ENCODE measurements at regions not wholly inside any gene's neighbourhood (a gene's known extent, or its start where the extent isn't known, plus 50 kb on each side); places are given as distances from the start of the nearest gene placed in this dataset.

DNA sequence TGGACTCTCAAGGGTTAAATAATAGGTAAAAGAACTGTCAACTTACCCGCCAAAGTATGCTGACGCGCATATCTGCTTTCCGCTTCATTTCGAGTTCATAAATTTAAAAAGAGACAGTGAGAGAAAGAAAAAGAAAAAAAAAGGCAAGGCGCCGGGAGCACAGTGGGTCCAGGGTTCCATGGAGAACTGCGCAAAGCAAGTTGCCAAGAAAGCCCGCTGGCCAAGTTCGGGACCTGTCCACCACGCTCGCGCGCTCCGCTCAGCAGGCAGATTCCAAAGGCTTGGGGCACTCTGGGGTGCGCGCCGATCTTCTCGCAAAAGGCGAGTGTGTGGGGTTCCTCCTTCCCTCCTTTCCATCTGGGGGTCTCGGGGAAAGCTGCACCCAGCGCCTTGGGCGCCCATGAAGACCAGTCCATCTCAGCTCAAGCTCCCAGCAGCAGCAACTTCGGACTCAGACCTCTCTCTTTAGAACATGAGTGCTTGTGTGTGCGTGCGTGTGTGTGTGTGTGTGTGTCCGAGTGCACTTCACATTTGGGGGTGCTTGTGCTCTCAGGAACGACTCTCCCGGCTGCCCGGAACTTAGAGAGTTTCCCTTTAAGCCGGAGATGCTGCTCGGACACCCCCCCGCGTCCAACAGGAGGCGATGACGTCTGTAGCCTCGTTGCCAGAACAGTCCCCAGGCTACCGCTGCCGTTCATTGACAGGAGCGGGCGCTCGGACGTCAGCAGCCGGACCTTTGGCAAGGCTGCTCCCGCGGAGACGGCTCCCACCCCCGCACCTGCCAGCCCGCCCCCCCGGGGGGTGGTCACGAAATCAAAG is 180.0 kb downstream of the TBXT start (continued):
- TF ChIP-seq EGR2 (tag by site-specific recombination; IDR thresholded peaks at IDR 0.05; ENCODE audit: low read depth) (0 out of 2 replicates have a peak, but pooled peaks have one; percentile 20), ZNF138 (tag by site-specific recombination; IDR thresholded peaks at IDR 0.05; ENCODE audit: borderline replicate concordance) (no peak), ZNF175 (tag by site-specific recombination; IDR thresholded peaks at IDR 0.05) (no peak), GLI4 (tag by site-specific recombination; IDR thresholded peaks at IDR 0.05) (no peak), GLIS2 (tag by site-specific recombination; IDR thresholded peaks at IDR 0.05) (peak; percentile 90), ZNF558 (tag by site-specific recombination; IDR thresholded peaks at IDR 0.05) (peak; percentile 47; the same call in 1 of the 2 replicates), ZNF785 (tag by site-specific recombination; IDR thresholded peaks at IDR 0.05) (no peak), ZNF777 (tag by site-specific recombination; IDR thresholded peaks at IDR 0.05; ENCODE audit: borderline replicate concordance) (no peak), ZNF623 (tag by site-specific recombination; IDR thresholded peaks at IDR 0.05) (no peak), OSR2 (tag by site-specific recombination; IDR thresholded peaks at IDR 0.05) (peak; percentile 98), ZNF501 (tag by site-specific recombination; IDR thresholded peaks at IDR 0.05) (peak; percentile 21; the same call in 1 of the 2 replicates), ZNF529 (tag by site-specific recombination; IDR thresholded peaks at IDR 0.05; ENCODE audit: insufficient replicate concordance) (no peak), ZFHX2 (tag by site-specific recombination; conservative IDR thresholded peaks at IDR 0.05) (peak; percentile 37), ZNF341 (tag by site-specific recombination; IDR thresholded peaks at IDR 0.05; ENCODE audit: low read depth) (peak; percentile 82), ZNF664 (tag by site-specific recombination; IDR thresholded peaks at IDR 0.05) (0 out of 2 replicates have a peak, but pooled peaks have one; percentile 5), WT1 (tag by site-specific recombination; IDR thresholded peaks at IDR 0.05) (peak; percentile 89), GLIS1 (tag by site-specific recombination; IDR thresholded peaks at IDR 0.05) (peak; percentile 88), ZNF843 (tag by site-specific recombination; IDR thresholded peaks at IDR 0.05) (no peak), ZNF473 (tag by site-specific recombination; IDR thresholded peaks at IDR 0.05) (no peak), ZNF16 (tag by site-specific recombination; IDR thresholded peaks at IDR 0.05; ENCODE audit: low read depth) (no peak), SP7 (tag by site-specific recombination; IDR thresholded peaks at IDR 0.05) (no peak; the same call in 1 of the 2 replicates), ZNF426 (tag by site-specific recombination; IDR thresholded peaks at IDR 0.05) (no peak), ZNF23 (tag by site-specific recombination; IDR thresholded peaks at IDR 0.05; ENCODE audit: borderline replicate concordance) (no peak), BCL11B (tag by site-specific recombination; IDR thresholded peaks at IDR 0.05; ENCODE audit: low read depth) (no peak), ZNF549 (tag by site-specific recombination; IDR thresholded peaks at IDR 0.05) (no peak), ZNF600 (tag by site-specific recombination; IDR thresholded peaks at IDR 0.05) (peak; percentile 93), ZNF514 (tag by site-specific recombination; IDR thresholded peaks at IDR 0.05) (no peak)
- TF ChIP-seq, protein P1, sequence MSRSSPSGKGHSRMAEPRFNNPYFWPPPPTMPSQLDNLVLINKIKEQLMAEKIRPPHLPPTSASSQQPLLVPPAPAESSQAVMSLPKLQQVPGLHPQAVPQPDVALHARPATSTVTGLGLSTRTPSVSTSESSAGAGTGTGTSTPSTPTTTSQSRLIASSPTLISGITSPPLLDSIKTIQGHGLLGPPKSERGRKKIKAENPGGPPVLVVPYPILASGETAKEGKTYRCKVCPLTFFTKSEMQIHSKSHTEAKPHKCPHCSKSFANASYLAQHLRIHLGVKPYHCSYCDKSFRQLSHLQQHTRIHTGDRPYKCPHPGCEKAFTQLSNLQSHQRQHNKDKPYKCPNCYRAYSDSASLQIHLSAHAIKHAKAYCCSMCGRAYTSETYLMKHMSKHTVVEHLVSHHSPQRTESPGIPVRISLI (tag by site-specific recombination; IDR thresholded peaks at IDR 0.05) = peak; percentile 97; the same call in 1 of the 2 replicates
- TF ChIP-seq, protein P2, sequence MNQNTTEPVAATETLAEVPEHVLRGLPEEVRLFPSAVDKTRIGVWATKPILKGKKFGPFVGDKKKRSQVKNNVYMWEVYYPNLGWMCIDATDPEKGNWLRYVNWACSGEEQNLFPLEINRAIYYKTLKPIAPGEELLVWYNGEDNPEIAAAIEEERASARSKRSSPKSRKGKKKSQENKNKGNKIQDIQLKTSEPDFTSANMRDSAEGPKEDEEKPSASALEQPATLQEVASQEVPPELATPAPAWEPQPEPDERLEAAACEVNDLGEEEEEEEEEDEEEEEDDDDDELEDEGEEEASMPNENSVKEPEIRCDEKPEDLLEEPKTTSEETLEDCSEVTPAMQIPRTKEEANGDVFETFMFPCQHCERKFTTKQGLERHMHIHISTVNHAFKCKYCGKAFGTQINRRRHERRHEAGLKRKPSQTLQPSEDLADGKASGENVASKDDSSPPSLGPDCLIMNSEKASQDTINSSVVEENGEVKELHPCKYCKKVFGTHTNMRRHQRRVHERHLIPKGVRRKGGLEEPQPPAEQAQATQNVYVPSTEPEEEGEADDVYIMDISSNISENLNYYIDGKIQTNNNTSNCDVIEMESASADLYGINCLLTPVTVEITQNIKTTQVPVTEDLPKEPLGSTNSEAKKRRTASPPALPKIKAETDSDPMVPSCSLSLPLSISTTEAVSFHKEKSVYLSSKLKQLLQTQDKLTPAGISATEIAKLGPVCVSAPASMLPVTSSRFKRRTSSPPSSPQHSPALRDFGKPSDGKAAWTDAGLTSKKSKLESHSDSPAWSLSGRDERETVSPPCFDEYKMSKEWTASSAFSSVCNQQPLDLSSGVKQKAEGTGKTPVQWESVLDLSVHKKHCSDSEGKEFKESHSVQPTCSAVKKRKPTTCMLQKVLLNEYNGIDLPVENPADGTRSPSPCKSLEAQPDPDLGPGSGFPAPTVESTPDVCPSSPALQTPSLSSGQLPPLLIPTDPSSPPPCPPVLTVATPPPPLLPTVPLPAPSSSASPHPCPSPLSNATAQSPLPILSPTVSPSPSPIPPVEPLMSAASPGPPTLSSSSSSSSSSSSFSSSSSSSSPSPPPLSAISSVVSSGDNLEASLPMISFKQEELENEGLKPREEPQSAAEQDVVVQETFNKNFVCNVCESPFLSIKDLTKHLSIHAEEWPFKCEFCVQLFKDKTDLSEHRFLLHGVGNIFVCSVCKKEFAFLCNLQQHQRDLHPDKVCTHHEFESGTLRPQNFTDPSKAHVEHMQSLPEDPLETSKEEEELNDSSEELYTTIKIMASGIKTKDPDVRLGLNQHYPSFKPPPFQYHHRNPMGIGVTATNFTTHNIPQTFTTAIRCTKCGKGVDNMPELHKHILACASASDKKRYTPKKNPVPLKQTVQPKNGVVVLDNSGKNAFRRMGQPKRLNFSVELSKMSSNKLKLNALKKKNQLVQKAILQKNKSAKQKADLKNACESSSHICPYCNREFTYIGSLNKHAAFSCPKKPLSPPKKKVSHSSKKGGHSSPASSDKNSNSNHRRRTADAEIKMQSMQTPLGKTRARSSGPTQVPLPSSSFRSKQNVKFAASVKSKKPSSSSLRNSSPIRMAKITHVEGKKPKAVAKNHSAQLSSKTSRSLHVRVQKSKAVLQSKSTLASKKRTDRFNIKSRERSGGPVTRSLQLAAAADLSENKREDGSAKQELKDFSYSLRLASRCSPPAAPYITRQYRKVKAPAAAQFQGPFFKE (tag by site-specific recombination; IDR thresholded peaks at IDR 0.05; ENCODE audit: borderline replicate concordance) = no peak
- TF ChIP-seq, protein P3, sequence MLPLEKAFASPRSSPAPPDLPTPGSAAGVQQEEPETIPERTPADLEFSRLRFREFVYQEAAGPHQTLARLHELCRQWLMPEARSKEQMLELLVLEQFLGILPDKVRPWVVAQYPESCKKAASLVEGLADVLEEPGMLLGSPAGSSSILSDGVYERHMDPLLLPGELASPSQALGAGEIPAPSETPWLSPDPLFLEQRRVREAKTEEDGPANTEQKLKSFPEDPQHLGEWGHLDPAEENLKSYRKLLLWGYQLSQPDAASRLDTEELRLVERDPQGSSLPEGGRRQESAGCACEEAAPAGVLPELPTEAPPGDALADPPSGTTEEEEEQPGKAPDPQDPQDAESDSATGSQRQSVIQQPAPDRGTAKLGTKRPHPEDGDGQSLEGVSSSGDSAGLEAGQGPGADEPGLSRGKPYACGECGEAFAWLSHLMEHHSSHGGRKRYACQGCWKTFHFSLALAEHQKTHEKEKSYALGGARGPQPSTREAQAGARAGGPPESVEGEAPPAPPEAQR (tag by site-specific recombination; IDR thresholded peaks at IDR 0.05) = no peak
- TF ChIP-seq, protein P4, sequence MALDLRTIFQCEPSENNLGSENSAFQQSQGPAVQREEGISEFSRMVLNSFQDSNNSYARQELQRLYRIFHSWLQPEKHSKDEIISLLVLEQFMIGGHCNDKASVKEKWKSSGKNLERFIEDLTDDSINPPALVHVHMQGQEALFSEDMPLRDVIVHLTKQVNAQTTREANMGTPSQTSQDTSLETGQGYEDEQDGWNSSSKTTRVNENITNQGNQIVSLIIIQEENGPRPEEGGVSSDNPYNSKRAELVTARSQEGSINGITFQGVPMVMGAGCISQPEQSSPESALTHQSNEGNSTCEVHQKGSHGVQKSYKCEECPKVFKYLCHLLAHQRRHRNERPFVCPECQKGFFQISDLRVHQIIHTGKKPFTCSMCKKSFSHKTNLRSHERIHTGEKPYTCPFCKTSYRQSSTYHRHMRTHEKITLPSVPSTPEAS (tag by site-specific recombination; IDR thresholded peaks at IDR 0.05) = 0 out of 2 replicates have a peak, but pooled peaks have one; percentile 25

Measured in HEK293 (cell line).